ENCODE measurements at regions not wholly inside any gene's neighbourhood (a gene's known extent, or its start where the extent isn't known, plus 50 kb on each side); places are given as distances from the start of the nearest gene placed in this dataset.
"Not testable (repeated sequence)": the region's sequence is repeated elsewhere in the genome, so short reads cannot be mapped to it uniquely, and the experiment has no call there.

- no peak for DNase-seq
- no peak for ATAC-seq
Observed at GRCh38 chr10:3659203-3659917, 125.6 kb downstream of the KLF6 start.

GRCh38 chr10:3658766-3659165 is 126.2 kb downstream of the KLF6 start:
- no peak for DNase-seq
- ATAC-seq: no peak

- ATAC-seq (no peak), DNase-seq (no peak)
Observed at GRCh38 chr10:3656214-3656613, 128.8 kb downstream of the KLF6 start.

GRCh38 chr10:3655528-3655927 is 129.5 kb downstream of the KLF6 start:
- no peak for DNase-seq
- ATAC-seq: no peak

GRCh38 chr10:3654980-3655379 is 130.0 kb downstream of the KLF6 start:
- ATAC-seq: no peak
- no peak for DNase-seq

- DNase-seq: no peak
- no peak for ATAC-seq
Observed at GRCh38 chr10:3654496-3654895, 130.5 kb downstream of the KLF6 start.

GRCh38 chr10:3653303-3653702 is 131.7 kb downstream of the KLF6 start:
- not testable (repeated sequence) for ATAC-seq, DNase-seq

- peak; percentile 29 for DNase-seq
Observed at GRCh38 chr10:3652886-3653285, 132.1 kb downstream of the KLF6 start.

GRCh38 chr10:3651969-3652653 is 132.9 kb downstream of the KLF6 start:
- DNase-seq: no peak
- no peak for ATAC-seq

More at GRCh38 chr10:3652886-3653285, 132.1 kb downstream of the KLF6 start:
- peak; percentile 61 for ATAC-seq

- ATAC-seq (no peak), DNase-seq (no peak)
Observed at GRCh38 chr10:3648576-3648975, 136.4 kb downstream of the KLF6 start.

GRCh38 chr10:3648170-3648569 is 136.8 kb downstream of the KLF6 start:
- DNase-seq (no peak), ATAC-seq (no peak)

- ATAC-seq (no peak), DNase-seq (no peak)
Observed at GRCh38 chr10:3647074-3647473, 137.9 kb downstream of the KLF6 start.

GRCh38 chr10:3645406-3645805 is 139.6 kb downstream of the KLF6 start:
- no peak for DNase-seq
- ATAC-seq: no peak

- no peak for DNase-seq
Observed at GRCh38 chr10:3640816-3641215, 144.2 kb downstream of the KLF6 start.

GRCh38 chr10:3639546-3639945 is 145.5 kb downstream of the KLF6 start:
- DNase-seq (no peak), ATAC-seq (no peak)

More at GRCh38 chr10:3640816-3641215, 144.2 kb downstream of the KLF6 start:
- no peak for ATAC-seq

- ATAC-seq: no peak
Observed at GRCh38 chr10:3636356-3637181, 148.4 kb downstream of the KLF6 start.

GRCh38 chr10:3635697-3636096 is 149.3 kb downstream of the KLF6 start:
- ATAC-seq: no peak
- DNase-seq: no peak

More at GRCh38 chr10:3636356-3637181, 148.4 kb downstream of the KLF6 start:
- DNase-seq: no peak

- no peak for DNase-seq
Observed at GRCh38 chr10:3635211-3635671, 149.8 kb downstream of the KLF6 start.

GRCh38 chr10:3634646-3635045 is 150.4 kb downstream of the KLF6 start:
- ATAC-seq, DNase-seq: not testable (repeated sequence)

More at GRCh38 chr10:3635211-3635671, 149.8 kb downstream of the KLF6 start:
- ATAC-seq: no peak

- DNase-seq: no peak
- ATAC-seq: no peak
Observed at GRCh38 chr10:3631701-3632330, 153.2 kb downstream of the KLF6 start.

GRCh38 chr10:3631291-3631690 is 153.7 kb downstream of the KLF6 start:
- no peak for ATAC-seq
- DNase-seq: no peak
